Uterus (tissue), 3 donors: ENCODE measurements at regions not wholly inside any gene's neighbourhood (a gene's known extent, or its start where the extent isn't known, plus 50 kb on each side); places are given as distances from the start of the nearest gene placed in this dataset.

Experiments used
- DNase-seq, 2 donors: peaks; one replicate each; pipeline ENCODE4 v3.0.0-alpha.2; 2019 to 2020
- H3K27ac ChIP-seq, 2 donors: fragments of 200-600 bp; sonication (generic); 1 replicate in 1 of 2; 2 replicates in 1 of 2; pipeline ENCODE4 v1.5.1; 2016 to 2018
- H3K27me3 ChIP-seq, 2 donors: fragments of 200-600 bp; sonication (generic); one replicate each; pipeline ENCODE4 v1.5.1; 2018 to 2019; ENCODE audit warnings: control low read depth in 1 of 2
- H3K36me3 ChIP-seq, 2 donors: fragments of 200-600 bp; sonication (generic); one replicate each; pipeline ENCODE4 v1.5.1; 2019; ENCODE audit warnings: control low read depth in 1 of 2
- H3K4me1 ChIP-seq, 2 donors: fragments of 200-600 bp; sonication (generic); one replicate each; pipeline ENCODE4 v1.5.1; 2018 to 2019; ENCODE audit warnings: control low read depth in 1 of 2
- H3K4me3 ChIP-seq, 2 donors: fragments of 200-600 bp; sonication (generic); 1 replicate in 1 of 2; 2 replicates in 1 of 2; pipeline ENCODE4 v1.5.1; 2018 to 2019; ENCODE audit warnings: mild to moderate bottlenecking in 1 of 2
- H3K9me3 ChIP-seq, 2 donors: fragments of 200-600 bp; sonication (generic); one replicate each; pipeline ENCODE4 v1.5.1; 2019; ENCODE audit warnings: control low read depth in 1 of 2
- POLR2A ChIP-seq, 2 donors: fragments of 450-650 bp; IDR thresholded peaks; one replicate each; pipeline ENCODE4 v1.6.1; 2016; ENCODE audit warnings: antibody characterized with exemption in 2 of 2, mild to moderate bottlenecking in 1 of 2, moderate library complexity in 1 of 2
- intact Hi-C: fragments of 100-400 bp; cut with DNase I; formaldehyde crosslinking; loops from one replicate; pipeline ENCODE4 v1.15.1; 2023; ENCODE audit warnings: low total_unique reads
- TF ChIP-seq, protein P1 (sequence below), 4 experiments: fragments of 200-600 bp in 2 of 4; fragments of 450-650 bp in 2 of 4; sonication (generic) in 2 of 4; IDR thresholded peaks; one replicate each; pipeline ENCODE4 v1.5.1; 2016 to 2019; ENCODE audit warnings: antibody characterized with exemption in 4 of 4, mild to moderate bottlenecking in 2 of 4, moderate library complexity in 1 of 4
- donor health status: DM: yes; HTN: yes; CAD: no.

DNA sequence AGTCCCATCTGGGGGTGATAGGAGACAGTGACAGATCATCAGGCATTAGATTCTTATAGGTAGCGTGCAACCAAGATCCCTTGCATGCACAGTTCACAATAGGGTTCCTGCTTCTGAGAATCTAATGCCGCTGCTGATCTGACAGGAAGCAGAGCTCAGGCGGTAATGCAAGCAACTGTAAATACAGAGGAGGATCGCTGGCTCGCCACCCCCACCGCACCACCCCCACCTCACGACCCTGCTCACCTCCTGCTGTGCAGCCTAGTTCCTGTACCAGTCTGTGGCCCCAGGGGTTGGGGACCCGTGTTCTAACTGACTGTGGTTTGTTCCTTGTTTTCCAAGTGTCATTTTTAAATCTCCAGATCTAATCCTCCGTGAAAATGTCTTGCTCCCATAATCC is 89.0 kb upstream of the MAPK10 start:
- no peak for TF ChIP-seq POLR2A (IDR thresholded peaks at IDR 0.05)
- TF ChIP-seq, protein P1, sequence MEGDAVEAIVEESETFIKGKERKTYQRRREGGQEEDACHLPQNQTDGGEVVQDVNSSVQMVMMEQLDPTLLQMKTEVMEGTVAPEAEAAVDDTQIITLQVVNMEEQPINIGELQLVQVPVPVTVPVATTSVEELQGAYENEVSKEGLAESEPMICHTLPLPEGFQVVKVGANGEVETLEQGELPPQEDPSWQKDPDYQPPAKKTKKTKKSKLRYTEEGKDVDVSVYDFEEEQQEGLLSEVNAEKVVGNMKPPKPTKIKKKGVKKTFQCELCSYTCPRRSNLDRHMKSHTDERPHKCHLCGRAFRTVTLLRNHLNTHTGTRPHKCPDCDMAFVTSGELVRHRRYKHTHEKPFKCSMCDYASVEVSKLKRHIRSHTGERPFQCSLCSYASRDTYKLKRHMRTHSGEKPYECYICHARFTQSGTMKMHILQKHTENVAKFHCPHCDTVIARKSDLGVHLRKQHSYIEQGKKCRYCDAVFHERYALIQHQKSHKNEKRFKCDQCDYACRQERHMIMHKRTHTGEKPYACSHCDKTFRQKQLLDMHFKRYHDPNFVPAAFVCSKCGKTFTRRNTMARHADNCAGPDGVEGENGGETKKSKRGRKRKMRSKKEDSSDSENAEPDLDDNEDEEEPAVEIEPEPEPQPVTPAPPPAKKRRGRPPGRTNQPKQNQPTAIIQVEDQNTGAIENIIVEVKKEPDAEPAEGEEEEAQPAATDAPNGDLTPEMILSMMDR (IDR thresholded peaks at IDR 0.05), result no peak
- intact Hi-C loops, result no loop called here

DNA sequence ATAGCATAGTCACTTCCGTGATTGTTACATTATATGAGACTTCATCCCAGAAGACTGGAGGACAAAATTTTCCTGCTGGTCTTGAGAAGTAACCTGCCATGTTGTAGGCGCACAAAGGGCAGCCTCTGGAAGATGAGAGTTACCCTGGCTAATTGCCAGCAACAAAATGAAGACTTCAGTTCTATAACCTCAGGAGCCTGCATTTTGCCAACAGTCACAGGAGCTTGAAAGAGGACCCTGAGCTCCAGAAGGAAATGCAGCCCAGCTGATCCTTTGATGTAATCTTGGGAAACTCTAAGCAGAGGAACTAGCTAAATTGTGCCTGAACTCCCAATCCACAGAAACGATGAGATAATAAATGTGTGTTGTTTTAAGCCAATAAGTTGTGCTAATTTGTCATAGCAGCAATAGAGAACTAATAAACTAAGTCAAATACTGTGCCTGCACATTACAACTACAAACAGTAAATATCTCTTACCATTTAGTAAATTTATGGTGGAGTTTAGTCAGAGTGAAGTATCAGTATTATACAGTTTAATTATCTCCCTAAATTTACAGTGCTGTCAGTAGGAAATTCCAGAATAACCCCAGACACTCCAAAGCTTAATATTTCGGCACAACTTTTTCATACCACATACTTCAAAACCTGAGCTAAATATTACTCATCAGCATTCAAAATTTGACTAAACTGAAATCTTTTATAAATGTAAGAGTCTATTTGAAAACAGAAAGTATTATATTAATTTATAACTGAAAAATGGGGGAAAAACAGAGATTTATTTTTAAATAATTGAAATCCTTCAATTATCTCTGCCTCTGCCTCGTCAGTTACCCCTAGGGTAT is 90.1 kb upstream of the MAPK10 start:
- intact Hi-C loops, result no loop called here
- Histone ChIP-seq H3K4me1 (no peaks in the 10 kb centered on the region), H3K27me3 (no peaks in the 10 kb centered on the region), H3K9me3 (no peaks in the 10 kb centered on the region), H3K4me3 (no peak overlapping the region), H3K36me3 (no peaks in the 10 kb centered on the region), H3K27ac (peak overlapping the region; percentile 91 to 94)
- no peak for TF ChIP-seq POLR2A (IDR thresholded peaks at IDR 0.05)
- TF ChIP-seq, protein P1 (IDR thresholded peaks at IDR 0.05), result no peak
- DNase-seq, result no peak

More for the DNA sequence above, 89.0 kb upstream of the MAPK10 start:
- H3K27ac ChIP-seq, result peak overlapping the region in 1 of 2 donors; percentile 13
- no peaks in the 10 kb centered on the region for H3K36me3 ChIP-seq
- H3K4me1 ChIP-seq, result no peaks in the 10 kb centered on the region
- DNase-seq, result no peak
- H3K9me3 ChIP-seq, result no peaks in the 10 kb centered on the region
- no peaks in the 10 kb centered on the region for H3K27me3 ChIP-seq
- H3K4me3 ChIP-seq, result no peak overlapping the region

DNA sequence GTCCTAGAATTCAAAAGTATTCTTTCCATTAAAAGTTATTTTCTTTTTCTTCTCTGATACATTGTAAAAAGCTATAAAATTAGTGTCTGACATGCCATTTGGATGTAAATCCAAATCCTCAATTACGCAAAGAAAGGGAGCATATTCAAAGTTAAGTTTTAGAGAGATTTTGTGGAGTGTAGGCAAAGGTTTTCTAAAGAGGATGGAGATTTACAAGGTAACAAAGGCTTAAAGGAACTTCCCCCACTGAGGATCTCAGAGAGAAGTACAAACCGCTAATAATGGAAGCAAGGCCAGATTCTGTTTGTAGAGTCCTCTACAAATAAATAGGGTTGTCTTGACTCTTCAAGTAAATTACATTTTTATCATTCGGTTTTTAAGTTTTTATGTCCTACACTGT is 91.0 kb upstream of the MAPK10 start:
- Histone ChIP-seq H3K4me1 (no peaks in the 10 kb centered on the region), H3K27me3 (no peaks in the 10 kb centered on the region), H3K4me3 (peak overlapping the region; percentile 45 to 47), H3K36me3 (no peaks in the 10 kb centered on the region), H3K9me3 (no peaks in the 10 kb centered on the region), H3K27ac (peak overlapping the region; percentile 91 to 94)
- intact Hi-C loops, result no loop called here
- no peak for DNase-seq
- TF ChIP-seq POLR2A (IDR thresholded peaks at IDR 0.05), result no peak
- TF ChIP-seq, protein P1 (IDR thresholded peaks at IDR 0.05), result no peak

DNA sequence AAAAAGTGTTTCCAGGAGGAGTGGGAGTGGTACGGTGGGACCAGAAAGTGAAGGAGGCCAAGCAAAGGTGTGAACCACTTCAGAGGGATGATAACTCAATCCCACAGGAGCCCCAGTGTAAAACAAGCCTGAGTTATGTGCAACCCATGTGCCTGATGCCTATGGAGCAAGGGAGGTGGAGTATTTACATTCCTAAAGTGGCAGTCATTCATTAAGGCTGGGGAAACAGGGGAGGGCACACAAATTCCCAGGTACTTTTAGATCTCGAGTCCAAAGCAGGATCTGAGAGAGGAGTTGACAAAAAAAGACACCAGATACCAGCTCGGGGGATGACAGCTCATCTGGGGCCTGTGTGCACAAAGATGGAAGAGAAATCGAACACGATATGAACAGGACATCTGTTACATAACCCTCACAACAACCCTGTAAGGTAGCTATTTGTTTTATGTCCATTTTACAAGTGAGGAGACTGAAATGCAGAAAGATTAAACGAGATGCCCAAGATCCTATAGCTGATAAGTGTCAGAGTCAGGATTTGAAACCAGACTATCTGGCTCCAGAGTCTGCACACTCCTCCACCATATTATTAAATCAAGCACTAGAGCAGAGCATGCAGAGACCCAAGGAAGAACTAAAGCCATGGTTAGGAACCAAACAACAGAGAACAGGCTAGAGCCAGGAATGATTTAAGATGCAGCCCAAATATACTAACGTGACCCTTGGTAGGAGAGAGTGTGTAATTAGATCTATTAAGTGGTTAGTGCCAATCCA is 91.9 kb upstream of the MAPK10 start:
- H3K9me3 ChIP-seq, result no peaks in the 10 kb centered on the region
- peak in 1 of 2 donors; percentile 18 for DNase-seq
- no peaks in the 10 kb centered on the region for H3K36me3 ChIP-seq
- H3K4me1 ChIP-seq, result no peaks in the 10 kb centered on the region
- H3K27me3 ChIP-seq, result no peaks in the 10 kb centered on the region
- intact Hi-C loops, result no loop called here
- peak overlapping the region; percentile 91 to 94 for H3K27ac ChIP-seq
- TF ChIP-seq, protein P1 (IDR thresholded peaks at IDR 0.05), result no peak
- TF ChIP-seq POLR2A (IDR thresholded peaks at IDR 0.05), result no peak
- peak overlapping the region; percentile 45 to 47 for H3K4me3 ChIP-seq

DNA sequence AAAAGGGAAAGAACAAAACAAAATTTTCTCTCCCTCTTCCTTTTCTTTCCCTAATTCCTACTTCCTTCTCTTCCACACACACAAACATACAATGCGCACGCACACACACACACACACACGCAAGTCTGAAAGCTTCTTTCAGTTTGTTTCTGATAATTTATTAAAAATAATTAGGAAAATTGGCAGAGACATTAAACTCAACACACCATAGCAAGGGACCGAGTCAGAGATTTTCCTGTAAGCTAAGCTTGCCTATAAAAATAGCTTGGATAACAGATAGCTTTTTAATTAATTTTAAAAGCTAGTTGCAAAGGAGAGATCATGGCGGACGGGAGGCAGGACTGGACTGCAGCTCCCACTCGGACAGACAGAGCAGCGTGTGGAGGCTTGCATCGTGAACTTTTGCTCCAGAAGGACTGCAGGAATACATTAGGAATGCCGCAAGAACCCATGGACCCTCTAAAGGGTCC is 92.6 kb upstream of the MAPK10 start:
- TF ChIP-seq POLR2A (IDR thresholded peaks at IDR 0.05), result no peak
- TF ChIP-seq, protein P1 (IDR thresholded peaks at IDR 0.05), result no peak
- intact Hi-C loops, result no loop called here

More for the DNA sequence above, 92.6 kb upstream of the MAPK10 start:
- peak; percentile 42 to 58 for DNase-seq
- Histone ChIP-seq H3K36me3 (no peaks in the 10 kb centered on the region), H3K9me3 (no peaks in the 10 kb centered on the region), H3K27ac (peak overlapping the region; percentile 91 to 94), H3K4me1 (no peaks in the 10 kb centered on the region), H3K4me3 (peak overlapping the region; percentile 45 to 47), H3K27me3 (no peaks in the 10 kb centered on the region)
